ENCODE measurements at regions not wholly inside any gene's neighbourhood (a gene's known extent, or its start where the extent isn't known, plus 50 kb on each side); places are given as distances from the start of the nearest gene placed in this dataset.
A peak's percentile ranks its signal among the peaks of the same experiment; 100 is the strongest.

DNA sequence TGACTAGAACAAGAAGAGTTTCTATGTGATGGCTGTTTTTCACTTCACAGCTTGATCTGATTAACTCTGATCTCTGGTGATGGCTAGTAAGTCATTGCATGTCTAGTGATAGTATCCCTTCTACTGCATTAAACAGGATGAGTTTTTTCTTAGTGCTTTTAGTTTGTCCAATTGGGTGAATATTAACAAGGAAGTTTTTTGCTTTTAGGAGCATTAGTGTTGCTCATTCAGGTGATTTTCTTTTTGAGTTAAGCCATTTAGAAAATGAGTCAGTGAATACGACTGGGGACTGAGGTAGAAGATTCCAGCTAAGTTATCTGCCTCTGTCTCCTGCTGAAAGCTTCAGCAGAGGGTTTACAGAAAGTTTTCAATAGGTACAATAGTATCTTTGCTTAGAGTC lies 306.7 kb downstream of the PIK3C3 start:
- no peaks in the 10 kb centered on the region for H3K36me3 ChIP-seq
- no peak overlapping the region for H3K27ac ChIP-seq
- H3K27me3 ChIP-seq: no peaks in the 10 kb centered on the region
- no peak overlapping the region for H3K4me3 ChIP-seq
- TF ChIP-seq, protein P1, sequence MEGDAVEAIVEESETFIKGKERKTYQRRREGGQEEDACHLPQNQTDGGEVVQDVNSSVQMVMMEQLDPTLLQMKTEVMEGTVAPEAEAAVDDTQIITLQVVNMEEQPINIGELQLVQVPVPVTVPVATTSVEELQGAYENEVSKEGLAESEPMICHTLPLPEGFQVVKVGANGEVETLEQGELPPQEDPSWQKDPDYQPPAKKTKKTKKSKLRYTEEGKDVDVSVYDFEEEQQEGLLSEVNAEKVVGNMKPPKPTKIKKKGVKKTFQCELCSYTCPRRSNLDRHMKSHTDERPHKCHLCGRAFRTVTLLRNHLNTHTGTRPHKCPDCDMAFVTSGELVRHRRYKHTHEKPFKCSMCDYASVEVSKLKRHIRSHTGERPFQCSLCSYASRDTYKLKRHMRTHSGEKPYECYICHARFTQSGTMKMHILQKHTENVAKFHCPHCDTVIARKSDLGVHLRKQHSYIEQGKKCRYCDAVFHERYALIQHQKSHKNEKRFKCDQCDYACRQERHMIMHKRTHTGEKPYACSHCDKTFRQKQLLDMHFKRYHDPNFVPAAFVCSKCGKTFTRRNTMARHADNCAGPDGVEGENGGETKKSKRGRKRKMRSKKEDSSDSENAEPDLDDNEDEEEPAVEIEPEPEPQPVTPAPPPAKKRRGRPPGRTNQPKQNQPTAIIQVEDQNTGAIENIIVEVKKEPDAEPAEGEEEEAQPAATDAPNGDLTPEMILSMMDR (IDR thresholded peaks at IDR 0.05): no peak
- no peak for TF ChIP-seq POLR2A (IDR thresholded peaks at IDR 0.05)
- TF ChIP-seq EP300 (IDR thresholded peaks at IDR 0.05): no peak
- DNase-seq (ENCODE audit: low spot score in 2 of 2): no peak
- H3K4me1 ChIP-seq: peaks cover 0 to 16% (median 0%) of the 10 kb centered on the region in 4 donors
- 88 to 91% methylated on average over 1 of the region's 1 CpG for WGBS, 2 donors
- no peaks in the 10 kb centered on the region for H3K9me3 ChIP-seq

DNA sequence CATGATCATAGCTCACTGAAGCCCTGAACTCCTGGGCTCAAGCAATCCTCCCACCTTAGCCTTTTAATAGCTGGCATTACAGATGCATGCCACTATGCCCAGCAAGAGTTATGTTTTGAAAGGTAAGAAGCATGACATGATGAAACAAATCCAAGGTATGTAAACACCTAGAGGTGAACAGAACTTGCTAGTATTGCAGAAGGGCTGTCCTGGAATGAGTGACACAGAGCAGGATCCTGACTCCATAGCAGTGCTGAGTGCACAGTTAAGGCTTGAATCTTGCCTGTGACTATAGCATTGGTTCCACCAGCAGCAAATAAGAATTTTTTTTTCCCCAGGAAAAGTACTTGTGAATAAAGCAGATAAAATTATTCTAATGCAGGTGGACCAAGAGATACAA lies 309.5 kb downstream of the PIK3C3 start:
- no peak for DNase-seq (ENCODE audit: low spot score in 2 of 2)
- no peaks in the 10 kb centered on the region for H3K36me3 ChIP-seq
- no peak overlapping the region for H3K27ac ChIP-seq
- no peaks in the 10 kb centered on the region for H3K9me3 ChIP-seq
- H3K4me1 ChIP-seq: peaks cover 0 to 16% (median 0%) of the 10 kb centered on the region in 4 donors
- no peaks in the 10 kb centered on the region for H3K27me3 ChIP-seq
- H3K4me3 ChIP-seq: no peak overlapping the region
- TF ChIP-seq POLR2A (IDR thresholded peaks at IDR 0.05) (no peak), EP300 (IDR thresholded peaks at IDR 0.05) (no peak)
- TF ChIP-seq, protein P1 (IDR thresholded peaks at IDR 0.05): no peak

DNA sequence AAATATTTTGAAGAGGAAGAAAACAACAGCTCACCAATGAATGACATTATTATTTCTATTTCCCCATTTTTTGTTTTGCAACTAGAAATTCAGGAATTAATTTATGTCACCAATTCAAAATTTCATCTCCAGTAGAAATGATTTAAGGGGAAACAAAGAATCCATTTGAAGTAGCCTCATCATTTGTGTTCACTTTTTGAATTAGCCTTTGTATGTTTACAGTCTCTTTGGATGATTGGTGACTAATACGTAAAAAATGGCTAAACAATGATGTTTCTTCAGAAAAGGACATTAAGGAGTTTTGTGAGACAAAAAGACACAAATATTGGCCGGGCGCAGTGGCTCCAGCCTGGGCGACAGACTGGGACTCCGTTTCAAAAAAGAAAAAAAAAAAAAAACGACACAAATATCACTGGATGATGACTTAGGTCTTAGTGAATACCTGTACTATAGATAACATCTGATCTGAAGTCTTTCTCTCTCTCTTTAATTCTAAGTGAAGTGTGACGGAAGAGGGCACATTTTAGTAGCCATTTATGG lies 313.2 kb downstream of the PIK3C3 start:
- WGBS, 2 donors: 40 to 46% methylated on average over 7 of the region's 7 CpGs
- H3K4me1 ChIP-seq: peaks cover 0 to 30% (median 2%) of the 10 kb centered on the region in 4 donors
- H3K4me3 ChIP-seq: no peak overlapping the region
- peak overlapping the region in 1 of 4 donors; percentile 60 for H3K27ac ChIP-seq
- no peaks in the 10 kb centered on the region for H3K36me3 ChIP-seq
- TF ChIP-seq EP300 (IDR thresholded peaks at IDR 0.05) (no peak), POLR2A (IDR thresholded peaks at IDR 0.05) (no peak)
- TF ChIP-seq, protein P1 (IDR thresholded peaks at IDR 0.05): no peak
- no peaks in the 10 kb centered on the region for H3K9me3 ChIP-seq
- no peaks in the 10 kb centered on the region for H3K27me3 ChIP-seq
- DNase-seq (ENCODE audit: low spot score in 2 of 2): no peak

DNA sequence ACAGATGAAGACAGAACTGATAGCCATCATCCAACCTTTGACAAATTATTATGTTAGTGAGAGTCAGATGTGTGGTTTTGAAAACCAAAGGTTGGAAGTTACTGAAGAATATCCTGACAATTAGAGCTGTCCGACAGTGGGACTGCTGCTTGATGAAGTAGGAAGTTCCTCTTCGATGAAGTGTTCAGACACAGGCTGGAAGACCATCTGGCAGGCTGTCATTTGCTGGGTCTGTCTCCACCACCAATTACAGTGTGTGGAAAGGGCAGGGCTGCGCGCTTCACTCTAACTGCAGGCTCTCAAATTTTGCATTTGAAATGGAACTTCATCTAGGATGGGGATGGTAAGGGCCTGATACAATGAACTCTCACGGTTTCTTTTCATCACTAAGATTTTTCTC lies 313.8 kb downstream of the PIK3C3 start:
- Histone ChIP-seq H3K4me1 (peaks cover 0 to 24% (median 2%) of the 10 kb centered on the region in 4 donors), H3K4me3 (no peak overlapping the region), H3K36me3 (no peaks in the 10 kb centered on the region), H3K27ac (peak overlapping the region in 1 of 4 donors; percentile 60), H3K9me3 (no peaks in the 10 kb centered on the region), H3K27me3 (no peaks in the 10 kb centered on the region)
- no peak for DNase-seq (ENCODE audit: low spot score in 2 of 2)
- TF ChIP-seq POLR2A (IDR thresholded peaks at IDR 0.05) (no peak), EP300 (IDR thresholded peaks at IDR 0.05) (no peak)
- TF ChIP-seq, protein P1 (IDR thresholded peaks at IDR 0.05): no peak
- 62 to 64% methylated on average over 5 of the region's 5 CpGs for WGBS, 2 donors

DNA sequence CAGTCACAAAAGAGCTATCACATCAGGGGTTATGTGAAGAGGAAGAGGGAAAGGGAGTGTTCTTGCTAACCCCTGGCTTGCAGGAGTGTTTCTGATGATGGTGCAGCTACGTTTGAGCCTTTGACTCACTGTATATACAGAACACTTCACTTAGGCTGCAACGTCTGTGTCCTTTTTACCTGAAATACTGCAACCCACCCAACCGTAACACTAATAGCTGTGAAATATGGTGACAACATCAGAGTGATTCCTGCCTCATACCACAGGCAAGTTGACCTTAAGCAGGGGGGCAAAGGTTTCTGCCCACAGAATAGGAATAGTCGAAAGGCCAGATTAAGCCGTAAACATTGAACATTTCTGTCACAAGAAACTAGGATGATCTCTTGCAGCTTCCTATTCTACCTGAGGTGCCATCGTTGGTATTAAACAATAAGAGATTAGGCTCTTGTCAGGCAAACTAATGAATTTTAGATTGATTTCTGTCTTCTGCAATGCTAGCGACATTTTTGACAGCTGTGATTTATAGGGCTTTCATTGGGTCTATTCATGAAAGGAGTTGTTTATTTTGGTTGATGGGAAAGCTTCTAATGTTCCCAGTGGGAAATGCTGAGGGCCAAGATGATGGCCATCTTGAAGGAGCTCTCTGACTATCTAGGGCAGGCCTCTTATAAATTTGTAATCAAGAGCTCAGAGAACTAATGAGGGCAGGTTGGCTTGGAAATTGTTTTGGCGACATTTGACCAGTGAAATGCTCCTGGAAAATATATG lies 316.8 kb downstream of the PIK3C3 start:
- TF ChIP-seq, protein P1 (IDR thresholded peaks at IDR 0.05): no peak
- no peak for TF ChIP-seq POLR2A (IDR thresholded peaks at IDR 0.05)
- no peak for TF ChIP-seq EP300 (IDR thresholded peaks at IDR 0.05)
- Histone ChIP-seq H3K27me3 (no peaks in the 10 kb centered on the region), H3K36me3 (no peaks in the 10 kb centered on the region), H3K4me1 (peaks cover 0 to 35% (median 11%) of the 10 kb centered on the region in 4 donors), H3K4me3 (no peak overlapping the region), H3K27ac (peak overlapping the region in 2 of 4 donors; percentile 49 to 62), H3K9me3 (no peaks in the 10 kb centered on the region)
- no peak for DNase-seq (ENCODE audit: low spot score in 2 of 2)
- 45 to 58% methylated on average over 8 of the region's 8 CpGs for WGBS, 2 donors

Measured in tibial nerve (tissue), 4 donors.